ENCODE measurements at regions not wholly inside any gene's neighbourhood (a gene's known extent, or its start where the extent isn't known, plus 50 kb on each side); places are given as distances from the start of the nearest gene placed in this dataset.
"Not testable (repeated sequence)": the region's sequence is repeated elsewhere in the genome, so short reads cannot be mapped to it uniquely, and the experiment has no call there.

GRCh38 chr5:4584982-4585381 lies 555.1 kb upstream of the ADAMTS16 start:
- DNase-seq (ENCODE audit: low spot score) (peak; percentile 69), ATAC-seq (ENCODE audit: low read depth) (peak; percentile 96)
- Histone ChIP-seq H3K27ac (ENCODE audit: poor library complexity, severe bottlenecking) (peak overlapping the region; percentile 8), H3K27me3 (ENCODE audit: insufficient read depth, poor library complexity, severe bottlenecking) (no peaks in the 10 kb centered on the region), H3K36me3 (ENCODE audit: low read depth) (no peaks in the 10 kb centered on the region), H3K4me1 (ENCODE audit: insufficient read depth, poor library complexity, severe bottlenecking) (no peaks in the 10 kb centered on the region), H3K9me3 (ENCODE audit: severe bottlenecking) (no peaks in the 10 kb centered on the region), H3K4me3 (ENCODE audit: severe bottlenecking) (no peak overlapping the region)
- TF ChIP-seq CTCF (IDR thresholded peaks at IDR 0.05; ENCODE audit: poor library complexity, severe bottlenecking) = peak; percentile 19

- Histone ChIP-seq H3K27ac (ENCODE audit: poor library complexity, severe bottlenecking) (no peak overlapping the region), H3K27me3 (ENCODE audit: insufficient read depth, poor library complexity, severe bottlenecking) (no peaks in the 10 kb centered on the region), H3K36me3 (ENCODE audit: low read depth) (no peaks in the 10 kb centered on the region), H3K4me3 (ENCODE audit: severe bottlenecking) (no peak overlapping the region), H3K9me3 (ENCODE audit: severe bottlenecking) (peaks cover 2% of the 10 kb centered on the region), H3K4me1 (ENCODE audit: insufficient read depth, poor library complexity, severe bottlenecking) (no peaks in the 10 kb centered on the region)
- no peak for ATAC-seq (ENCODE audit: low read depth)
- TF ChIP-seq CTCF (IDR thresholded peaks at IDR 0.05; ENCODE audit: poor library complexity, severe bottlenecking) = no peak
- DNase-seq (ENCODE audit: low spot score) = no peak
Observed at GRCh38 chr5:4613440-4613839, 526.7 kb upstream of the ADAMTS16 start.

- DNase-seq (ENCODE audit: low spot score) (no peak), ATAC-seq (ENCODE audit: low read depth) (no peak)
- H3K36me3 ChIP-seq (ENCODE audit: low read depth) = no peaks in the 10 kb centered on the region
- TF ChIP-seq CTCF (IDR thresholded peaks at IDR 0.05; ENCODE audit: poor library complexity, severe bottlenecking) = no peak
- no peak overlapping the region for H3K27ac ChIP-seq (ENCODE audit: poor library complexity, severe bottlenecking)
- no peak overlapping the region for H3K4me3 ChIP-seq (ENCODE audit: severe bottlenecking)
- peaks cover 2% of the 10 kb centered on the region for H3K9me3 ChIP-seq (ENCODE audit: severe bottlenecking)
- no peaks in the 10 kb centered on the region for H3K4me1 ChIP-seq (ENCODE audit: insufficient read depth, poor library complexity, severe bottlenecking)
- no peaks in the 10 kb centered on the region for H3K27me3 ChIP-seq (ENCODE audit: insufficient read depth, poor library complexity, severe bottlenecking)
Observed at GRCh38 chr5:4614088-4614487, 526.0 kb upstream of the ADAMTS16 start.

- not testable (repeated sequence) for H3K4me3 ChIP-seq (ENCODE audit: severe bottlenecking); H3K27ac ChIP-seq (ENCODE audit: poor library complexity, severe bottlenecking); H3K4me1 ChIP-seq (ENCODE audit: insufficient read depth, poor library complexity, severe bottlenecking); DNase-seq (ENCODE audit: low spot score); ATAC-seq (ENCODE audit: low read depth); H3K27me3 ChIP-seq (ENCODE audit: insufficient read depth, poor library complexity, severe bottlenecking); H3K36me3 ChIP-seq (ENCODE audit: low read depth); H3K9me3 ChIP-seq (ENCODE audit: severe bottlenecking)
Observed at GRCh38 chr5:4615369-4615768, 524.8 kb upstream of the ADAMTS16 start.

GRCh38 chr5:4625206-4625896 lies 514.8 kb upstream of the ADAMTS16 start:
- no peak for TF ChIP-seq CTCF (IDR thresholded peaks at IDR 0.05; ENCODE audit: poor library complexity, severe bottlenecking)
- H3K4me3 ChIP-seq (ENCODE audit: severe bottlenecking) = no peak overlapping the region
- peaks cover 5% of the 10 kb centered on the region for H3K9me3 ChIP-seq (ENCODE audit: severe bottlenecking)
- DNase-seq (ENCODE audit: low spot score) (no peak), ATAC-seq (ENCODE audit: low read depth) (no peak)
- H3K36me3 ChIP-seq (ENCODE audit: low read depth) = no peaks in the 10 kb centered on the region
- no peak overlapping the region for H3K27ac ChIP-seq (ENCODE audit: poor library complexity, severe bottlenecking)
- no peaks in the 10 kb centered on the region for H3K4me1 ChIP-seq (ENCODE audit: insufficient read depth, poor library complexity, severe bottlenecking)
- H3K27me3 ChIP-seq (ENCODE audit: insufficient read depth, poor library complexity, severe bottlenecking) = peaks cover 6% of the 10 kb centered on the region
